HG03103 (cell line): ENCODE measurements at regions not wholly inside any gene's neighbourhood (a gene's known extent, or its start where the extent isn't known, plus 50 kb on each side); places are given as distances from the start of the nearest gene placed in this dataset.

Experiments
- ATAC-seq: cut with Tn5 transposase; IDR thresholded peaks from one replicate; pipeline ENCODE4 v1.9.1; 2021; ENCODE audit warnings: low read depth; ENCODE audit not compliant: unreplicated experiment

DNA sequence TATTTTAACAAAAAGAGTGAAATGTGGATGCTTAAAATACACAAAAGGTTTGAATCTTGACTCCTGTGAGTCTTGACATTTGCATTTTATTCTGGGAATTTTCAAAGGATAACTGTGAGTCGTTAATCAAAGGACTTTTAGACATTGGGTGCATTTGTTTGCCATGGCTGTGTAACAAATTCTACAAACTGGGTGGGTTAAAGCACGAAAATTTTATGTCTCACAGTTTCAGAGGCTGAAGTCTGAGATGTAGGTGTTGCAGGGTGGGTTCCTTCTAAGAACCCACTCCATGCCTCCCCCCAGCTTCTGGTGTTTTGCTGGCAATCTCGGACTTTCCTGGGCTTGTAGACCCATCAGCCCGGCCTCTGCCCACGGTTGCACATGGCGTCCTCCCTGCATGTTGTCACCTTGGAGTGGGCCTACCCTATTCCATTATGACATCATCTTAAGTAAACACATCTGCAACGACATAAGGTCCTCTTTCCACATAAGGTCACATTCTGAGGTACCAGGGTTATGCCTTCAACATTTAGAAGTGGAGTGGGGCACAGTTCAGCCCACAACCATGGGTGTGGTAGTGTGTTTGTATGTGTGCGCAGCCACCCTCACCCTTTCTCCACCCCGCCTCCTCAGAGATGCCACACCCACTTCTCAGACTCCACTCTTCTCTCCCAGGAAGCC, 113.1 kb downstream of the FOXA2 start:
- ATAC-seq: no peak

DNA sequence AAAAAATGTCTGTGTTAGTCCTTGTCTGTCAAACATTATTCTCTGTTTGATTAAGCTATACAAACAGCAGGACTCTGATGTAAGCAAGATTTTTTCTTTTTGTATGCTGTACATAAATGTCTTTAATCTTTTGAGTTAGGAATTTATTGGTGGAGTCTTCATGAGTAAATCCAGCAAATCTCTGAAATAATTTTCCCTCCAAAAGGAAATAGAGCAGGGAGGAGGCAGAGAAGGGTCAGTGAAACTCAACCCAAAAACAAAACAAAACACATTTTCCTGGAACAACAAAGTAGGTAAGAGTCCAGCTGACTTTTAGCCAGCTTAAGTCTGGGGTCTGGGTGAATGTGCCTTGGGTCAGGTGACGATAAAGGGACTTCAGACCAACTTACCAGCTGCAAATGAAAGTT, 113.7 kb downstream of the FOXA2 start:
- no peak for ATAC-seq

DNA sequence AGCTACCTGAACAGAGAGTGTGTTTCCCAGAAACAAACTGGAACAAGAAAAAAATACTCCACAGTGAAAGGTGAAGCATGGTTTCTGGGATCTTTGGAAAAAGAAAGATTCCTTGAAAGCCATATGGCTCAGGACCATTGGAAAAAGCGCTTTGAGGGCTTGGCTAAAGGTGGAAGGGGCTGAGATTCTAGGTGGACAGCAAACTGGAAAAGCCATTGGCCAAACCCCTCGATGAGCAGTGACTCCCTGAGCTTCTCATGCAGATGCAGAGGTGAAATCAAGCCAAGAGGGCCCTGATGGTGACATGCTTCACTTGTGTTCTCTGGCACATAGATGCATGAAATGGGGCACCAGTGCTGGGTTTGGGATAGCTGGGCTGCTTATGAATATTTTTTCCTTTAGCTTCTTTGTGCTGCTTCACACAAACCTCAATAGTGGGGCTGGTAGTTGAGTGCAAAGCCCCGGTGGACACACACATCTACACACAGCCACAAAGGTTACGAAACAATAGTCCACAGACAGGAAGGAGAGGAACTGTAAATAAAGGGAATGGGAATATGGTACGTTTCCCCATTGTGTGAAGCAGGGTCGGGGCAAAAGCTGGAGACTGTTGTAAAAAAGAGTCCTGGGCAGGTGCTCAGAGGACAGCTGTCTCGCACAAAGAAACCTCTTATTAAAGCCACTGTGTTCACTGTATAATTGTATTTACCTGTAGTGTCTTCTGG, 117.8 kb downstream of the FOXA2 start:
- no peak for ATAC-seq

DNA sequence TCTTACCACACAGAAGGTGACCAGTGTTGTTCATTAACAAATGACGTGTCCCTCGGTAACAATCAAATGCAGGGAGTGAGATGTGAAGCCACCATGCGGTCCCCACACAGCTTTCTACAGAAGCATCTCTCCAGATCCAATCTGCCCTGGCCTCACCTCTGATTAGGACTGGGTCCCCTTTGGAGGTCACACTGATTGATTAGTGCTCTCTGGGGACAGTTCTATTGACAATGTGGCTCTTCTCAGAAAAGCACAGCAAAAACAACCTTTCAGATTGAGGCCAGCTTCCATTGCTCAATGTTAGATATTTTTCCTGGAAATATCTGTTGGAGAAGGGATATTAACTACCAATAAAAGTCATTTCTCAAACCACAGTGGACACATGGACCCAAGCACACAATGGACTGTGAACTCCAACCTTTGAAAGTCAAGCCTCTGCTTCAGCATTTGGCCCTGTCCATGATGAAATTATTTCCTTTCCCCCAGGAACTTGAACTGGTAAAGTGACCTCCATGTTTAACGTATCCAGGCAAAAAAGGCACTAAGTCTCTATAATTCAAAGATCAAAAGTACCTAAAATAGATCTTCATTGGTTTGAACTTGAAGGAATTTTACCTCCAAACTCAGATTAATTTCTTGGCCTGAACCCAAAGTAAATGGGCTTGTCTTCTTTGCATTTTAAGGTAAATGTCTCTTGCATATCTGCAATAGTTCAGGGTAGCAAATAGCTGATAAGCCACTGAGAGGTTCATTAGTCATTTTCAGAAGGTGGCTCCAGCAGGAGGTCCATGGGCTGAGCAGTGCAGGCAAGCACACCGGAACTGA, 118.5 kb downstream of the FOXA2 start:
- ATAC-seq: no peak

DNA sequence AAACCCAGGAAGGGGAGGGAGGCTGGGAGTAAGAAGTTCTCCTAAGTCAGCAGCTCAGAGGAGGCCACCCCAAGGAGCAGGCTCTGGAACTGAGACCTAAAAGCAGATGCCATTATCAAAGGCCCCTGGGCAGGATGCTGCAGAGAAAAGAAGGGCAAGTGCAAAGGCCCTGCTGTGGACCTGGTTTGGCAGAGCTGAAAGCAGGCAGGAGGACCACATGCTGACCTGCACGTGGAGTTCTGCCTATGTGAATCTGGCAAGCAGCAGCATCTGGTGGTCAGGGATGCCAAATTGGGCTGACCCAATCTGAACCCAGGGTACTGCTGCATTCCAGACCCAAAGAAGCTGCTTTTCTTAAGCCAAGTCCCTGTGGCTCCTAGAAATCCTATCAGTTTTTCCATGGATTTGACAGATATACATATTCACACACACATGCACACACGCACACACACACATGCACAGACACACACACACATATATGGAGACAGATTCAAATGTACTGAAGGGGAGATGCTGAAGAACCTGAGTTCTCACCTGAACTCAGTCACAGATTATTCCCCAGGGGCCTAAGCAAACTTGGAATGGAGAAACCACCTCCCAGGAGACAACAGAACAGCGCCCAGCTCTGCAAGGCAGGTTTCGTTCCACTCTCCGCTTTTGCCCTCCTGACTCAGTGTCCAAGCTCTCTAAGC, 119.9 kb downstream of the FOXA2 start:
- ATAC-seq: no peak

DNA sequence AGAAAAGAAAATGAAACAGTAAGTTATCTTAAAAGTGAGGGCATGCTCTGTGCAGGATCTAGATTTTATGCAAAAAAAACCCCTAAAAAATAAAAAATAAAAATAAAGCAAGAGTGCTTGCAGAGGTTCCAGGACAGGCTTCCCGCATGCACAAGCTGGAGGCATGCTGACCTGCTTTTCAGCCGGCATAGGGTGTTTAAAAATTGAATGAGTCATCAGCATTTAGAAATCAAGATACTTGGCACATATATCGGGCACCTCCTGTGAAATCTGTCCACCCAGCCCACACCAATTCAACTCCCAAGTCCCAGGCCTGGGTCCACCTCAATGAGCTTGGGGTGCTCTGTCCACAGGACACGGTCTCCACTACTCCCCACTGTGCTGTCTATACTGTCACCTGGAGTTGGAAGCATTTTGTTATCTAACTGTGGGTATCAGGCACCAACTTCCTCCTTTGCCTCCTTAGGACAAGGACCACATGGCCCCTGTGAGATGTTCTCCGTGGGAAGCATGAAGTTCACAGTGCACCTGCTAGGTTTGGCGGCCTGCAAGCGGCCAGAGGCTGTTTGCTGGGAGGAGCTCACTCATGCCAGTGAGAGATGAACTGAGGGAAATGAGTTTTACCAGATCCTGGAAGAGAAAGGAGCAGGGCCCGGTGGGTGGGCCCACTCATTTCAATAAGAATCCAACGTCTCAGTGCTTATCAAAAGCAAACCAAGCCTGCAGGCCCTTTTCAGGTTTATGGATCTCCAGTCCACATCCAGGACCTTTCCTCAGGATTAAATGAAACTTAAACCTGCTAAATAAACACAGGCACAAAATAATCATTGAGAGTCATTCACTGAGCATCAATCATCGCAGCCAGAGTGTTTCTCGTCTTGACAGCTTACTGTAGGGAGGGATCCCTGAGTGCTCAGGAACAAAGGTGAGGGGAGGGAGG, 121.1 kb downstream of the FOXA2 start:
- no peak for ATAC-seq

DNA sequence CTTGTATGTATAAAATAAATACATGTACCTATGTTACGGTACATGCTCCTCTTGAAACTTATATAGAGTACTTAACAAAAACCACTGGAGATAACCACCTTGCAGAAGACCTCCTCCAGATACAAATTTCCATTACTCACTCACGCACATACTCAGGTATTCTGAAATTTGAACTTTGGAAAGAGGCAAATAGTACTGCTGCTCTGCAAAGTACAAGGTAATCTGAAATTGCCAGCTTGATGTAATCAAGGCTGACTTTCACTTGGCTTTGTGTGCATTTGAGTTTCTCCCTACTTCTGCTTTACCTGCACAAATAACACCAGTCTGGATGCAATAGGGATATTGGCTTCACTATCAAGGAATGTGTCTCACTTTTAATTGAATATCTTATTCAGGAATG, 123.6 kb downstream of the FOXA2 start:
- ATAC-seq: no peak

DNA sequence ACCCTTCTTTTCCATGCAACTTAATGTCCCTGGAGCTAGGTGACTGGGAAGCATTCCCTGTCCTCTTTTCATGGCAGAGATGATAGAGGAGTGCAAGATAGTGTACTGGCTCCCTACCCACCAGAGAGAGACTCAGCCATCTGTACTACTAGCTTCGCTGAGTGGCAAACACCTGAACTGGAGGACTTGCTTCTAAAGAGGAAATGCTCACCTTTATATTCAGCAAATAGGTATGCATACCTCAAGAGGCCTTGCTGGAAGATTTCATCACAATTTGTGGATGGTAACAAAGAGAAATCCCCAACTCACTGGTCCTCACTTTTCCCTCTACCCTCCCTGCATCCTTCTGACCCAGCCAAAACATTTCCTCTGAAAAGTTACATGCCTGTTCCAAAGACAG, 124.1 kb downstream of the FOXA2 start:
- ATAC-seq: no peak

DNA sequence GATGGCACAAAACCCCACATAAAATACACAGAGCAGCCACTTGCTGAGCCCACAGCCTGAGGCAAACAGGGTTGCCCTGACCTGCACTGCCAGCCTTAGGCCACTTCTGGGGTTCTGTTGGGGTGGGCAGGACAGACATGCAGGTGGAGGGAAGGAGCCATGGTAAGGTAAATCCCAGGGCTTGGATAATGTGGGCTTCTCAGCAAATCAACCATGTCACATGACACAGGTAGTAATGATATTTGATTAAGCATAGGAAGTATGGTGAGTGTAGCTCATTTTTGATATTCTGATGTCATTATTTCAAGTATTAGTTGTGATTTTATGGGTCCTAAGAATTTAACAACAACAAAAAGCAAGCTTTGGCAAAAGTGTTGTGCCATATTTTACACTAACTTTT, 124.6 kb downstream of the FOXA2 start:
- ATAC-seq: no peak

DNA sequence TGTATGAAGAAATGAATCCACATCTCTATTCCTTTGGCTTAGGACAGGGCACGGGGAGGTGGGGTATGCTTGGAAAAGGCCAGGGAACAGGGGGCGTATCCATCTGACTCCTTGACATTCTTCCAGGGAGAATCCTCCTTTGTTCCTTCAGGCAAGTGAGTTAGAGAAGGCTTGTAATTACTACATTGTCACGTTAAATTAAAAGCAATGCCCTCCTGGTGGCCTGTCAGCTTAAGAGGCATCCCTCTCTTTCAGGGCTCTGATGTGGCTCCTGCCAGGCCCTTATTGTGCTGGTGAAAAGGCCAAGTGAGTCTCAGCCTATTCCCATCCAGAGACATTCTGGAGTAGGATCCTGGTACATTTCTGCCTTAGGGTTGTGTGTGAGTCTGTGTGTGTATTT, 128.3 kb downstream of the FOXA2 start:
- no peak for ATAC-seq

DNA sequence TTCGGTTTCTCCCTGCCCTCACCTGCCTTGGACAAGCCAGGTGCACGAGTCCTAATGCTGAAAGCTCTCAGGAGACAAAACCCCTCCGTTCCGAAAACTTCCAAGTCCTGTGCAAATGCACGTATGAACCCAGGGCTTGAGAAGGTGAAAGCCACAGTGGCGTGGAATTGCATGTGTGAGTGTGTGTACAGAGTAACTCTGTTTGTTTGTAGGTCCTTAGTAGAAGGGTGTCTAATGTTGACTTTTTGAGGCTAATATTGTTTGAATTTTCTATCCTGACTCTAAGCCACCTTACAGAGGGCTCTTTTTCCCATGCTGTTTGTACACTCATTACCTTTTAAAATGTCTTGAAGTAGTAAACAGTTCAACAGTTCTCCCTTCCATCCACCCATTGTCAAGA, 129.1 kb downstream of the FOXA2 start:
- no peak for ATAC-seq

DNA sequence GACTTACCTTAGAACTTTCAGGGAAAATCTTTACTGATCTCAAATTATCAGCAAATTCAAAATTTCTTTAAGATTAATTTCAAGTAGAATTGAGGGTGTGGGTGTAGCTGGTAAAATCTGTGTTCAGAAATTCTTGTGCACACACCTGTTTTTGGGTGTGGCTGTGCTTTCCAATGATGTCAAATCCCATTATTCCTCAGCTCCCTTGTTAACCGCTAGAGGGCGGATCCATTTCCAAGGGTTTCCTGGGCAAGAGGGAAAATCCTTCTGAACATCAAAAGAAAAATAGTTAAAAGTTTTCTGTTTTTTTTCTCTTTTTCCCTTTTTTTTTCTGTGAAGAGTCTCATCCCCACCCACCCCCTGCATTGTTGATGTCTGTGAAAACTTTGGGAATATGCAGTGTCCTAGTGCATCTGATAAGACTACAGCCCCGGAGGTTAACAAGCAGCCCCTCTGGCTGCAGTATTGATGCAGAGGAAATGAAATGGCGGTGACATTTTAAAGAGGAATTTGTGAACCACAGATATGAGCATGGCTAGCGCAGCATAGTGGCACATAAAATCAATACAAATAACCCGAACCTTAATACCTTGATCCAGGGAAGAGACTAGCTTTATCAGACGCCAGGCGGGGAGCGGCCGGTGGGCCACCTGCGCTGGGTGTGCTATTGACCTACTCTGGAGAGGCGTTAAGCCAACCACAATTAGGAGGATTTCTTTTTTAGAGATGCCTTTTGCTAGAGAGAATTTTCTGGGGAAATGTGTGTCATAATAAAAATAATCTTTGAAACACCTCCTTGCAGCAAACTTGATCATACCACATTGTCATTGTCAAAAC, 130.9 kb downstream of the FOXA2 start:
- no peak for ATAC-seq

DNA sequence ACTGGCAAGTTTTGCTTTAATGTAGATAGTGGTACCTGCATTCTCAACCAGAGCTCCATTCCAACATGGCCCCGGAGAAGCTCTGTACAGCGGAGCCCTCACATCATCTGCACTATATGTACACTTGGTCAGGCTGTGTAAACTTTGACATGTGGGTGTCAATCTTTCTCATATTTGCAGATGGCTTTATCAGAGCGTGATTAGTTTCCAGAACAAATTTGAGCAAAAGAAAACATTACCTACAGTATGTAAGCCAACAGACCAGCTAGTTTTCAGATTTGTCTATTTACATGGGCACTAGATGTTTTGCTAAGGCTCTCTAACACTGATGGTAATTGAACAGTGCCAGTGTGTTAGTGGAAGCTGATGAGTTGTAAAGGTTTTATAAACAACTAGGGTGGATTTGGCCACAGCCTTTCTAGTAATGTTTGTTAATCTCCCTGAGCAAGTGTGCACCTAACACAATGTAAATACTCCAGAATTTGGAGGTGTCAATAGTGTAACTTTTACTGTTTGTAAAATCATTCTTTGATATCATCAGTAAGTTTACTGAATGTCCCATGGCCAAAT, 131.8 kb downstream of the FOXA2 start:
- ATAC-seq: no peak

DNA sequence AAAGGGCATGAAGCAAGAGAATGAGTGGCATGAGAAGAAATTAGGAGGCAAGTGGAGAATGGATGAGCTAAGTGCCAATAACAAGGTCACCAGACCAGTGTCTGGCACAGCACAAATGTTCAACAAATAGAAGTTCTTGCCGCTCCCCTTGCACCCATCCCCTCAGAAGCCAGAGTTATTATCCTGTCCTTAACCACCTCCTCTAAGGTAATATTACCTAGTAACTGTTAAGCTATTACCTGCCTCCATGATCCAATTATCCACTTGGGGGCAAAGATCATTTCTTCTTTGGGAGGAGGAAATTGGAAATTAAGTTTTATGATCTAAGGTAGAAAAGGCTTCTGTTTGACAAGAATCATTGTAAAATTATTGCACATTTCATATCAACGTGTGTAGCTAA, 133.8 kb downstream of the FOXA2 start:
- no peak for ATAC-seq

DNA sequence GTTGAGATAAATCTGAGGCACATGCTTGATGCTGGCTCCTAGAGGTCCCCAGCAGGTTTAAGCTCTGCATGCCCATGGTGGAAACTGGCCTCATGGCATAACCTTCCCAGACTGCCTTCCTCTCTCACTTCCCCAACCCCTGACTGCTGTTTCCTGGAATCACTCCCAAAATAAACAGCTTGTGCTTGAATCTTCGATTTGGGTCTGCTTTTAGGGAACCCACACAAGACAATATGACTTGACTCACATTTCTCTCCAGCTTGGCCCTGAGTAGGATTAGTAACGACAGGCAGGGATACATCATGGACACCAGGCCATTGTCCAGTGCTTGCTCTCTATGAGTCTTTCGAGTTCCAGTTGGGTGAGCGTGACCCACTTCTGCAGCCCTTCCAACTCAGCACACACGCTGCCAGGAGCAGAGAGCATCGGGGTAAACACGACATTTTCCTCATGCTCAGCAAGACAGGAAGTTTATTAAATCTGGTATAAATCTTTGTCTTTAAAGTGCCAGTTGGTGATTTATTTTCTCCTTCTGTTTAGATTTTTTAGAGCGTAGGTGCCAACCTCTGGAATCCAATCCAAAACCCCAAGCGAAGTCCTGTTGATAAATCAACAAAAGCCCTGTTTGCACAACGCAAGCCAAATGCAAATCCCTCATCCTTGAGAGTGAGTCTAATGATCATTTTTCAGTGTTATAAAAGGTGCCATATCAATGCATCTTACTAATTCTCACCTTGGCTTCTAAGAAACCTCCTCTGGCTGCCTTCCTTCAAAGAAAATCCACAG, 135.0 kb downstream of the FOXA2 start:
- no peak for ATAC-seq

DNA sequence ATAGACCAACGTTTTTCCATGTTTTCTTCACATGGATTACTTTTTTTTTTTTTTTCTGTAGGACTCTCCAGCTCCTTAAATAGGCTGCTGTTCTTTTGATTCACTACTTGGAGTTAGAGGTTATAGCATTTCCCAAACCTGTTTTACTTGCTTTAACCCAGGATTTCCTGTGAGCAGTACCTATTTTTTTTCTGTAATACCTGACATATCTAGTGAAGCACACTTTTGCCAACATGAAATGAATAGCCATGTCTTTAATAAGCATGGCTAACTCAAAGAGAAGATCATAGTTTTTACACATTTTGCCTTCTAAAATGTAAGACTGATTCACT, 137.0 kb downstream of the FOXA2 start:
- no peak for ATAC-seq

DNA sequence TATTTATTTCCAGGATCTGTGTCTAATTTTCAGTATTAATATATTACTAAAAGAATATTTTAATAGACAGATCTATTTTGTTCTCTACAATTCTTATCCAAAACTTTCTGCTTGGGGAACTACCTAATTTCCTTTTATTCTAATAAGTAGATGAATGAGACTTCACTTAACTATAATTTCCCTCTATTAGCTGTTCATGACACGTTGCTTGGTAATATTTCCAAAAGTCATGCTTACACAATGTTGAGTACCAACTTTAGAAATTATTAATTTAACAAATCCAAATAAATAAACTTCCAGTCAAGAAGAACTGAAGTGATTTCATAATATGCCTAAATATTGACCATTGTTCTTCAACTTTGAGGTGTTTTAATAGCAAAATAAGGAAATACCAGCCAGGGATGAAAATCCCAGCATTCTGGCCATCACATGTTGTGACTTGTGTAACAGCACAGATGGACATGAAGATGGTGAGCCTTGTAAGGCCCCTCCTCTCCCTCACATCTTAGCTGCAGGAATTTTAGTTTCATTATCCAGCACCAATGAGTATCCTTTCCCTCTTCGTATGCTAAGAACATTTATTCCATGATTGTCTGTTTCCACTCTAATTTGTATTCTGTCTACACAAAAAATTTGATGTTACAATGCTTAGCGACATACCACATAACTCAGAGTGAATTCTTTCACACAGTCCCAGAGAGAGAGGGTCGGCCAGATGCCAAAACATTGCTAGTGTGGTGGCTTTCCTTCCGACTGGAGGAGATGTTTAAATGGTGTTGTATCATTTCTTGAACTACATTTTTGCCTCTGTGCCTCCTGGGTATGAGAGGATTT, 137.5 kb downstream of the FOXA2 start:
- ATAC-seq: no peak
